ENCODE measurements at regions not wholly inside any gene's neighbourhood (a gene's known extent, or its start where the extent isn't known, plus 50 kb on each side); places are given as distances from the start of the nearest gene placed in this dataset.

DNA sequence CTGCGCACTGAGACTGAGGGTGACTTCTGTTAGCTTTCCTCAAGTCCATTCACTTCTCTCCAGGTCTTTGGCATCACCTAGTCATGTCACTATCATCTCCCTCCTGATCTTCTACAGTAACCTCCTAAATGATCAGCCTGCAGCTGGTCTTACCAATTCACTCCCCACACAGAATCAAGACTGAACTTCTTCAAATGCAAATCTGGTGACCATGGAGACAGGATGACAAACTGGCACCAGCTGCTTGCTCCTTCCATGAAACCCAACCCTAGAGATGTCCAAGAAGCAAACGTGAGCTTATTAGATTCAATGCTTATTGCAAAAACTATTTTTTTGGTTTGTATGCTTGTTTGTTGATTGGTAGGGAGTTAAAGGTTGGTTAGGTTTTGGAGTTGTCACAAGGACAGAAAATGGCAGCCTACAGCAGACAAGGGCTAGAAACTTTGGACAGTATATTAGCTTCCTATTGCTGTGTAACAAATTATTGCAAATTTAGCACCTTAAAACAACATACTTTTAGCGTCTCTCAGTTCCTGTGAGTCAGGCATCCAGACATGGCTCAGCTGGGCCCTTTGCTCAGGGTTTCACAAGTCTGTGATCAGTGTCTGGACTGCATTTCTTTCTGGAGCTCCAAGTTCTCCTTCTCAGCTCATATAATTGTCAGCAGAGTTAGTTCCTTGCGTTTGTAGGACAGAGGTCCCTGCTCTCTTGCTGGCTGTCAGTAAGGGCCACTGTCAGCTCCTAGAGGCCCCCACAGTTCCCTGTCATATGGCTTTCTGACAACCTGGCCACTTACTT is 53.3 kb upstream of the GJA8 start:
- TF ChIP-seq, protein P1, sequence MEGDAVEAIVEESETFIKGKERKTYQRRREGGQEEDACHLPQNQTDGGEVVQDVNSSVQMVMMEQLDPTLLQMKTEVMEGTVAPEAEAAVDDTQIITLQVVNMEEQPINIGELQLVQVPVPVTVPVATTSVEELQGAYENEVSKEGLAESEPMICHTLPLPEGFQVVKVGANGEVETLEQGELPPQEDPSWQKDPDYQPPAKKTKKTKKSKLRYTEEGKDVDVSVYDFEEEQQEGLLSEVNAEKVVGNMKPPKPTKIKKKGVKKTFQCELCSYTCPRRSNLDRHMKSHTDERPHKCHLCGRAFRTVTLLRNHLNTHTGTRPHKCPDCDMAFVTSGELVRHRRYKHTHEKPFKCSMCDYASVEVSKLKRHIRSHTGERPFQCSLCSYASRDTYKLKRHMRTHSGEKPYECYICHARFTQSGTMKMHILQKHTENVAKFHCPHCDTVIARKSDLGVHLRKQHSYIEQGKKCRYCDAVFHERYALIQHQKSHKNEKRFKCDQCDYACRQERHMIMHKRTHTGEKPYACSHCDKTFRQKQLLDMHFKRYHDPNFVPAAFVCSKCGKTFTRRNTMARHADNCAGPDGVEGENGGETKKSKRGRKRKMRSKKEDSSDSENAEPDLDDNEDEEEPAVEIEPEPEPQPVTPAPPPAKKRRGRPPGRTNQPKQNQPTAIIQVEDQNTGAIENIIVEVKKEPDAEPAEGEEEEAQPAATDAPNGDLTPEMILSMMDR (IDR thresholded peaks at IDR 0.05): no peak
- no peak for TF ChIP-seq EP300 (IDR thresholded peaks at IDR 0.05)

All from sigmoid colon (tissue), 4 donors.